Thoracic aorta (tissue), 2 donors: ENCODE measurements at regions not wholly inside any gene's neighbourhood (a gene's known extent, or its start where the extent isn't known, plus 50 kb on each side); places are given as distances from the start of the nearest gene placed in this dataset.

Experiments used
- ATAC-seq: fragments of 150-250 bp; one replicate; pipeline ENCODE4 v1.8.0; 2017; ENCODE audit warnings: low read depth; ENCODE audit not compliant: insufficient number of reproducible peaks, low FRiP score
- DNase-seq: peaks from one replicate; pipeline ENCODE4 v3.0.0-alpha.2; 2020; ENCODE audit warnings: low spot score
- H3K27ac ChIP-seq, 2 donors: fragments of 200-600 bp; sonication (generic); 1 replicate in 1 of 2; 2 replicates in 1 of 2; pipeline ENCODE4 v1.5.1; 2016; ENCODE audit warnings: mild to moderate bottlenecking in 2 of 2, moderate library complexity in 2 of 2
- H3K27me3 ChIP-seq: fragments of 200-600 bp; sonication (generic); replicated peaks from 2 replicates; pipeline ENCODE4 v1.6.0; 2016; ENCODE audit warnings: mild to moderate bottlenecking; ENCODE audit not compliant: insufficient read depth
- H3K36me3 ChIP-seq: fragments of 200-600 bp; sonication (generic); one replicate; pipeline ENCODE4 v1.5.1; 2016
- H3K4me1 ChIP-seq, 2 donors: fragments of 200-600 bp; sonication (generic); 1 replicate in 1 of 2; 2 replicates in 1 of 2; pipeline versions ENCODE4 v1.5.1 to v1.6.0; 2016; ENCODE audit warnings: low read depth in 2 of 2, mild to moderate bottlenecking in 1 of 2; ENCODE audit not compliant: control insufficient read depth in 1 of 2
- H3K4me3 ChIP-seq: fragments of 200-600 bp; sonication (generic); 2 replicates; pipeline ENCODE4 v1.5.1; 2016; ENCODE audit warnings: mild to moderate bottlenecking
- H3K9me3 ChIP-seq: fragments of 200-600 bp; sonication (generic); 2 replicates; pipeline ENCODE4 v1.5.1; 2016
- TF ChIP-seq, protein P1 (sequence below): fragments of 200-600 bp; sonication (generic); IDR thresholded peaks from one replicate; pipeline ENCODE4 v1.5.1; 2019; ENCODE audit warnings: antibody characterized with exemption

DNA sequence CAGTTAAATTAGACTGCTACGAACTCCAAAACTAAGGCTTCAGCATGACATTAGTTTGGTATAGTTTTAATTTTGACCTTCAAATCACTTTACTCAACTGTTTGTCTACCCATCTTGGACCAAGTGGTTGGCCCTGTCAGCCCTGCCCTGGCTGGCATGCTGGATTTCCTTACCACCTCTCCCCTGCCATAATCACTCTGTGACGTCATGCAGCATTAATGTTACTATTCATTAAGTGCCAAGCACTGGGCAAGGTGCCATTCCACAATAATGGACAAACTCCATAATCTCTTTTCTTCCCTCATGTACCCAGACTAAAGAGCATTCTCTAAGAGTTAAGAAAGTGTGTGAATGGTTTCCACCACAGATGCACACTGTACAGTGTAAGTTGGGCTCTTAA, 277.0 kb upstream of the INTU start:
- TF ChIP-seq, protein P1, sequence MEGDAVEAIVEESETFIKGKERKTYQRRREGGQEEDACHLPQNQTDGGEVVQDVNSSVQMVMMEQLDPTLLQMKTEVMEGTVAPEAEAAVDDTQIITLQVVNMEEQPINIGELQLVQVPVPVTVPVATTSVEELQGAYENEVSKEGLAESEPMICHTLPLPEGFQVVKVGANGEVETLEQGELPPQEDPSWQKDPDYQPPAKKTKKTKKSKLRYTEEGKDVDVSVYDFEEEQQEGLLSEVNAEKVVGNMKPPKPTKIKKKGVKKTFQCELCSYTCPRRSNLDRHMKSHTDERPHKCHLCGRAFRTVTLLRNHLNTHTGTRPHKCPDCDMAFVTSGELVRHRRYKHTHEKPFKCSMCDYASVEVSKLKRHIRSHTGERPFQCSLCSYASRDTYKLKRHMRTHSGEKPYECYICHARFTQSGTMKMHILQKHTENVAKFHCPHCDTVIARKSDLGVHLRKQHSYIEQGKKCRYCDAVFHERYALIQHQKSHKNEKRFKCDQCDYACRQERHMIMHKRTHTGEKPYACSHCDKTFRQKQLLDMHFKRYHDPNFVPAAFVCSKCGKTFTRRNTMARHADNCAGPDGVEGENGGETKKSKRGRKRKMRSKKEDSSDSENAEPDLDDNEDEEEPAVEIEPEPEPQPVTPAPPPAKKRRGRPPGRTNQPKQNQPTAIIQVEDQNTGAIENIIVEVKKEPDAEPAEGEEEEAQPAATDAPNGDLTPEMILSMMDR = no peak
- Histone ChIP-seq H3K27ac (no peak overlapping the region), H3K36me3 (no peaks in the 10 kb centered on the region), H3K4me1 (peaks cover 8 to 21% of the 10 kb centered on the region in 2 donors), H3K9me3 (no peaks in the 10 kb centered on the region), H3K27me3 (no peaks in the 10 kb centered on the region), H3K4me3 (no peak overlapping the region)
- ATAC-seq (no peak), DNase-seq (no peak)

DNA sequence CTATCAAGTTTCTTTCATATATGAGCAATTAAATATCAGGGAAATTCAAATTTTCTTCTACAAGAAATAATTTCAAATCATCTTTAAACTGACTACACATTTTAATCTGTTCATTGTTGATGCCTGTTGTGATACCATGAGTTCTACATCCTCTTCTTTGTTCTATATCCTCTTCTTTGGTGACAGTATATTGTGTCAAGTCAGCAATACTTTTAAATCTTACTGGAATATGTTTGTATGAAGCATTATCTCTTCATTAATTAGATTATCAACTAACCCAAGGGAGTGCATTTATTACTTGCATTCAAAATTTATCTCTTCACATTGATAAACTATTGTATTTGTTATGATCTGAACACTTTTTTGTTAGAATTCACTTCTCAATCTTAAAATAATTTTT, 275.0 kb upstream of the INTU start:
- TF ChIP-seq, protein P1 = no peak
- ATAC-seq (no peak), DNase-seq (no peak)
- Histone ChIP-seq H3K4me1 (peaks cover 5 to 14% of the 10 kb centered on the region in 2 donors), H3K27me3 (no peaks in the 10 kb centered on the region), H3K4me3 (no peak overlapping the region), H3K27ac (no peak overlapping the region), H3K36me3 (no peaks in the 10 kb centered on the region), H3K9me3 (no peaks in the 10 kb centered on the region)

GRCh38 chr4:127362686-127363085, 270.1 kb upstream of the INTU start:
- no peaks in the 10 kb centered on the region for H3K36me3 ChIP-seq
- DNase-seq (no peak), ATAC-seq (no peak)
- H3K27ac ChIP-seq = no peak overlapping the region
- no peaks in the 10 kb centered on the region for H3K27me3 ChIP-seq
- no peaks in the 10 kb centered on the region for H3K9me3 ChIP-seq
- H3K4me3 ChIP-seq = no peak overlapping the region
- TF ChIP-seq, protein P1 = no peak
- H3K4me1 ChIP-seq = no peaks in the 10 kb centered on the region

DNA sequence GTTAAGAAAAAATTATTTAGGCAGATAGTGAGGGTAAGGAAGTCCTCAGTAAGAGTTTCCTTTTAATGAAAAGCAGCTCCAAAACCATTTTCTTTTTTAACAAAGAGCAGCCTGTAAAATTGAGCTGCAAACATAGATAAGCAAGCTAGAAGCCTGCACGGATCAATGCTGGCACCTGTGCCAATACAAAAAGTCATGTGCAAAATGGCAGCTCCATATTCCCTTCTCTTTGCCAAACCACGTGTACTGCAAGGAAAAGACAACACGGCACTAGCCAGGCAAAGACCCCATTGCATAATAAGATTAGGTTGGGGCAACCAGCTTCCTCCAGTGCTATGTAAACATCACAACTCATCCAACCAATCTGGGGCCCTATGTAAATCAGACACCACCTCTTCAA, 268.4 kb upstream of the INTU start:
- no peaks in the 10 kb centered on the region for H3K9me3 ChIP-seq
- TF ChIP-seq, protein P1 = no peak
- H3K4me1 ChIP-seq = no peaks in the 10 kb centered on the region
- no peak overlapping the region for H3K4me3 ChIP-seq
- H3K27me3 ChIP-seq = no peaks in the 10 kb centered on the region
- H3K36me3 ChIP-seq = no peaks in the 10 kb centered on the region
- H3K27ac ChIP-seq = no peak overlapping the region
- DNase-seq (no peak), ATAC-seq (no peak)

- no peak for ATAC-seq
- Histone ChIP-seq H3K9me3 (no peaks in the 10 kb centered on the region), H3K27me3 (no peaks in the 10 kb centered on the region), H3K36me3 (no peaks in the 10 kb centered on the region), H3K27ac (no peak overlapping the region), H3K4me3 (no peak overlapping the region), H3K4me1 (no peaks in the 10 kb centered on the region)
- TF ChIP-seq, protein P1 = no peak
- DNase-seq = no peak
Measured at GRCh38 chr4:127364911-127365310, 267.8 kb upstream of the INTU start.
